ENCODE measurements at regions not wholly inside any gene's neighbourhood (a gene's known extent, or its start where the extent isn't known, plus 50 kb on each side); places are given as distances from the start of the nearest gene placed in this dataset.

DNA sequence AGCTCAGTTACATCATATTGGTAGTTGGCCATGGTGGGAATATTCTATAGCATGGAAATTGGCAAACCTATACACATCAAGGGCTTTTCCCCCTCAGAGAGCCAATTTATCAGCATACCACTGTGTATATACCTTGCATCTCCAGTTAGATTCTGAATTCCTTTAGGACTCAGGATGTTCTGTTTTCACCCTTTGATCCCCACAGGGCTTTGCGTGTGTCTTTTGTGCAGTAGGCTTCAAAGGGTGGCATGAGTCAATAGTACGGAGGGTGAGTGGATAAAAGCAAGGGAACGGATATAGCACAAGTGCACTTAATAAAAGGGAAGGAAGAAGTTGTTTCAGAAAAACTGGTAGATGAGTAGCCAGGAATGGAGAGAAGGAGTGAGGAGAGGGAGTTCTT is 99.2 kb upstream of the RGMA start:
- 72 to 89% methylated on average over 3 of the region's 3 CpGs for WGBS, 2 donors (ENCODE audit: low coverage in 1 of 2)
- Histone ChIP-seq H3K4me3 (no peak overlapping the region), H3K36me3 (no peaks in the 10 kb centered on the region), H3K4me1 (no peaks in the 10 kb centered on the region), H3K27ac (no peak overlapping the region), H3K27me3 (peaks cover 15% of the 10 kb centered on the region), H3K9me3 (no peaks in the 10 kb centered on the region)
- in situ Hi-C loops (cut with MboI; ENCODE audit: low pct_ligation_motif_present in 1 of 4, low pct_unique_long_range_greater_than_20kb in 1 of 4, low sequenced_read_pairs in 3 of 4) = no loop called here
- intact Hi-C loops (cut with DNase I; ENCODE audit: low total_unique reads) = no loop called here
- DNase-seq = no peak
- TF ChIP-seq, protein P1, sequence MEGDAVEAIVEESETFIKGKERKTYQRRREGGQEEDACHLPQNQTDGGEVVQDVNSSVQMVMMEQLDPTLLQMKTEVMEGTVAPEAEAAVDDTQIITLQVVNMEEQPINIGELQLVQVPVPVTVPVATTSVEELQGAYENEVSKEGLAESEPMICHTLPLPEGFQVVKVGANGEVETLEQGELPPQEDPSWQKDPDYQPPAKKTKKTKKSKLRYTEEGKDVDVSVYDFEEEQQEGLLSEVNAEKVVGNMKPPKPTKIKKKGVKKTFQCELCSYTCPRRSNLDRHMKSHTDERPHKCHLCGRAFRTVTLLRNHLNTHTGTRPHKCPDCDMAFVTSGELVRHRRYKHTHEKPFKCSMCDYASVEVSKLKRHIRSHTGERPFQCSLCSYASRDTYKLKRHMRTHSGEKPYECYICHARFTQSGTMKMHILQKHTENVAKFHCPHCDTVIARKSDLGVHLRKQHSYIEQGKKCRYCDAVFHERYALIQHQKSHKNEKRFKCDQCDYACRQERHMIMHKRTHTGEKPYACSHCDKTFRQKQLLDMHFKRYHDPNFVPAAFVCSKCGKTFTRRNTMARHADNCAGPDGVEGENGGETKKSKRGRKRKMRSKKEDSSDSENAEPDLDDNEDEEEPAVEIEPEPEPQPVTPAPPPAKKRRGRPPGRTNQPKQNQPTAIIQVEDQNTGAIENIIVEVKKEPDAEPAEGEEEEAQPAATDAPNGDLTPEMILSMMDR (IDR thresholded peaks at IDR 0.05) = no peak
- TF ChIP-seq POLR2A (IDR thresholded peaks at IDR 0.05) = no peak
- no peak for TF ChIP-seq POLR2AphosphoS5 (IDR thresholded peaks at IDR 0.05)
- no peak for TF ChIP-seq EP300 (IDR thresholded peaks at IDR 0.05; ENCODE audit: low read depth)

DNA sequence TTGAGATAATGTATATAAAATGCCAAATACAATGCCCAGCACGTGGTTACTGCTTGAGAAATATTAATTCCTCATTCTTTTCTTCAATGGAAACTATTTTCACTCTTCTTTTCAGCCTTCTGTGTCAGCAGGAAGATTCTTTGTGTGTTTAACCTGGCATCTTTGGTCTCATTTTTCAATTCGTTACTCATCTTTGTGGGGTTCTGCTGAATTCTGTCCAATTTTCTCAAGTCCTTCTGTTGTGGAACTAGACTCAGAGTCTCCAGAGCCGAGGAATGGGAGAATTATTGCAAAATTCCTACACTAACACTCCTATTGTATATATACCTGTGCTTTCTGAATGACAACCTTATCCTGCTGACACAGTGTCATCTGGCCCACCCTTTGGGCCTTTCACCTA is 96.8 kb upstream of the RGMA start:
- intact Hi-C loops (cut with DNase I; ENCODE audit: low total_unique reads) (no loop called here), in situ Hi-C loops (cut with MboI; ENCODE audit: low pct_ligation_motif_present in 1 of 4, low pct_unique_long_range_greater_than_20kb in 1 of 4, low sequenced_read_pairs in 3 of 4) (no loop called here)
- H3K27me3 ChIP-seq = peaks cover 15% of the 10 kb centered on the region
- no peak overlapping the region for H3K4me3 ChIP-seq
- no peak for TF ChIP-seq POLR2A (IDR thresholded peaks at IDR 0.05)
- no peak for TF ChIP-seq EP300 (IDR thresholded peaks at IDR 0.05; ENCODE audit: low read depth)
- TF ChIP-seq, protein P1 (IDR thresholded peaks at IDR 0.05) = no peak
- TF ChIP-seq POLR2AphosphoS5 (IDR thresholded peaks at IDR 0.05) = no peak
- no peak for DNase-seq
- H3K27ac ChIP-seq = no peak overlapping the region
- no peaks in the 10 kb centered on the region for H3K4me1 ChIP-seq
- WGBS, 2 donors (ENCODE audit: low coverage in 1 of 2) = 46 to 52% methylated on average over 2 to 3 of the region's 3 CpGs
- no peaks in the 10 kb centered on the region for H3K9me3 ChIP-seq
- H3K36me3 ChIP-seq = no peaks in the 10 kb centered on the region

GRCh38 chr15:93182703-93183205 is 93.7 kb upstream of the RGMA start:
- intact Hi-C loops (cut with DNase I; ENCODE audit: low total_unique reads) = no loop called here
- no peaks in the 10 kb centered on the region for H3K36me3 ChIP-seq
- in situ Hi-C loops (cut with MboI; ENCODE audit: low pct_ligation_motif_present in 1 of 4, low pct_unique_long_range_greater_than_20kb in 1 of 4, low sequenced_read_pairs in 3 of 4) = no loop called here
- H3K4me1 ChIP-seq = peaks cover 5 to 9% (median 7%) of the 10 kb centered on the region in 4 donors
- H3K9me3 ChIP-seq = no peaks in the 10 kb centered on the region
- H3K4me3 ChIP-seq = no peak overlapping the region
- peaks cover 10% of the 10 kb centered on the region for H3K27me3 ChIP-seq
- WGBS, 2 donors (ENCODE audit: low coverage in 1 of 2) = 88% methylated on average over 1 to 8 of the region's 8 CpGs
- H3K27ac ChIP-seq = no peak overlapping the region
- TF ChIP-seq, protein P1 (IDR thresholded peaks at IDR 0.05) = no peak
- no peak for TF ChIP-seq EP300 (IDR thresholded peaks at IDR 0.05; ENCODE audit: low read depth)
- TF ChIP-seq POLR2A (IDR thresholded peaks at IDR 0.05) = no peak
- no peak for TF ChIP-seq POLR2AphosphoS5 (IDR thresholded peaks at IDR 0.05)
- DNase-seq = no peak

GRCh38 chr15:93180656-93181055 is 91.6 kb upstream of the RGMA start:
- in situ Hi-C loops (cut with MboI; ENCODE audit: low pct_ligation_motif_present in 1 of 4, low pct_unique_long_range_greater_than_20kb in 1 of 4, low sequenced_read_pairs in 3 of 4) = no loop called here
- WGBS, 2 donors (ENCODE audit: low coverage in 1 of 2) = 78% methylated on average over 6 of the region's 6 CpGs; no CpG with 5 or more reads in 1 of the 2 donors

More at GRCh38 chr15:93180656-93181055, 91.6 kb upstream of the RGMA start:
- no peaks in the 10 kb centered on the region for H3K36me3 ChIP-seq
- H3K4me3 ChIP-seq = no peak overlapping the region
- H3K9me3 ChIP-seq = no peaks in the 10 kb centered on the region
- H3K27me3 ChIP-seq = no peaks in the 10 kb centered on the region
- peaks cover 5 to 9% (median 7%) of the 10 kb centered on the region in 4 donors for H3K4me1 ChIP-seq
- DNase-seq = no peak
- H3K27ac ChIP-seq = no peak overlapping the region
- intact Hi-C loops (cut with DNase I; ENCODE audit: low total_unique reads) = no loop called here
- no peak for TF ChIP-seq POLR2A (IDR thresholded peaks at IDR 0.05)
- no peak for TF ChIP-seq POLR2AphosphoS5 (IDR thresholded peaks at IDR 0.05)
- TF ChIP-seq, protein P1 (IDR thresholded peaks at IDR 0.05) = no peak
- no peak for TF ChIP-seq EP300 (IDR thresholded peaks at IDR 0.05; ENCODE audit: low read depth)
